OCI-LY7 (cell line): ENCODE measurements at regions not wholly inside any gene's neighbourhood (a gene's known extent, or its start where the extent isn't known, plus 50 kb on each side); places are given as distances from the start of the nearest gene placed in this dataset.
A peak's percentile ranks its signal among the peaks of the same experiment; 100 is the strongest.

Source experiments
- BruUV-seq: library from RNA; stranded (reverse); fragments of 400-500 nt; replicated peaks from 2 replicates; lab custom pipeline; 2021; lab: Mats Ljungman, UMichigan
- CTCF ChIA-PET: fragments of 300-600 bp; sonication (Branson Sonifier 250); formaldehyde crosslinking; loops from one replicate; lab custom pipeline; 2022; ENCODE audit warnings: antibody characterized with exemption; ENCODE audit not compliant: unreplicated experiment; lab: Charles Lee
- POLR2A ChIA-PET: fragments of 300-600 bp; sonication (Branson Sonifier 250); formaldehyde crosslinking; loops from one replicate; lab custom pipeline; 2022; ENCODE audit warnings: antibody characterized with exemption; lab: Charles Lee
- DNase-seq: peaks from one replicate; pipeline ENCODE4 v3.0.0-alpha.2; 2015; ENCODE audit warnings: low spot score
- H2AFZ ChIP-seq: fragments of 200-600 bp; sonication (generic), shearing (Covaris generic); 2 replicates; pipeline ENCODE4 v1.6.1; 2014; ENCODE audit warnings: mild to moderate bottlenecking, antibody characterized with exemption, low read length, moderate library complexity
- H3K27ac ChIP-seq: fragments of 200-600 bp; sonication (generic); 2 replicates; pipeline ENCODE4 v1.5.1; 2014; ENCODE audit warnings: mixed run types, low read depth, mild to moderate bottlenecking, moderate library complexity, low read length, inconsistent platforms; ENCODE audit not compliant: poor library complexity, severe bottlenecking
- H3K36me3 ChIP-seq: fragments of 200-600 bp; sonication (generic); 2 replicates; pipeline ENCODE4 v1.6.1; 2014; ENCODE audit warnings: mild to moderate bottlenecking, antibody characterized with exemption, low read length, moderate library complexity, mixed read lengths; ENCODE audit not compliant: insufficient read depth
- H3K4me1 ChIP-seq: fragments of 200-600 bp; sonication (generic); 2 replicates; pipeline ENCODE4 v1.5.1; 2014; ENCODE audit warnings: mild to moderate bottlenecking, low read length; ENCODE audit not compliant: insufficient read depth, poor library complexity, severe bottlenecking
- H3K4me2 ChIP-seq: fragments of 200-600 bp; sonication (generic); 2 replicates; pipeline ENCODE4 v1.6.1; 2014; ENCODE audit warnings: mild to moderate bottlenecking, low read length
- H3K4me3 ChIP-seq: fragments of 200-600 bp; sonication (generic); 2 replicates; pipeline ENCODE4 v1.5.1; 2014; ENCODE audit warnings: mild to moderate bottlenecking, low read depth, low read length; ENCODE audit not compliant: poor library complexity, severe bottlenecking
- H3K79me2 ChIP-seq: fragments of 200-600 bp; sonication (generic); 2 replicates; pipeline ENCODE4 v1.6.1; 2016; ENCODE audit warnings: low read depth, mild to moderate bottlenecking, low read length, moderate library complexity, mixed read lengths; ENCODE audit not compliant: insufficient read depth
- H3K9me2 ChIP-seq: fragments of 200-600 bp; sonication (generic); 2 replicates; pipeline ENCODE4 v1.6.1; 2016; ENCODE audit warnings: mild to moderate bottlenecking, low read length, mixed read lengths; ENCODE audit not compliant: insufficient read depth
- H3K9me3 ChIP-seq: fragments of 200-600 bp; sonication (generic); 2 replicates; pipeline ENCODE4 v1.6.1; 2014; ENCODE audit warnings: mild to moderate bottlenecking, mixed run types, low read length, mixed read lengths
- H4K20me1 ChIP-seq: fragments of 200-600 bp; sonication (generic); 2 replicates; pipeline ENCODE4 v1.6.1; 2014; ENCODE audit warnings: mild to moderate bottlenecking, antibody characterized with exemption, low read length, moderate library complexity, mixed read lengths; ENCODE audit not compliant: insufficient read depth
- EZH2phosphoT487 ChIP-seq: fragments of 200-600 bp; sonication (generic); IDR thresholded peaks from 2 replicates; pipeline ENCODE4 v1.6.1; 2018; ENCODE audit warnings: low read depth, borderline replicate concordance, mild to moderate bottlenecking, mixed run types, antibody characterized with exemption, low read length, moderate library complexity, mixed read lengths
- intact Hi-C: fragments of 100-400 bp; cut with micrococcal nuclease; formaldehyde crosslinking; loops from one replicate; pipeline ENCODE4 v1.10.0; 2022; ENCODE audit not compliant: unreplicated experiment
- TF ChIP-seq, protein P1 (sequence below): fragments of 200-600 bp; sonication (generic); conservative IDR thresholded peaks from 2 replicates; pipeline ENCODE4 v1.5.1; 2014; ENCODE audit warnings: mild to moderate bottlenecking, antibody characterized with exemption, low read length, moderate library complexity, mixed read lengths

- no peak for TF ChIP-seq EZH2phosphoT487
- TF ChIP-seq, protein P1, sequence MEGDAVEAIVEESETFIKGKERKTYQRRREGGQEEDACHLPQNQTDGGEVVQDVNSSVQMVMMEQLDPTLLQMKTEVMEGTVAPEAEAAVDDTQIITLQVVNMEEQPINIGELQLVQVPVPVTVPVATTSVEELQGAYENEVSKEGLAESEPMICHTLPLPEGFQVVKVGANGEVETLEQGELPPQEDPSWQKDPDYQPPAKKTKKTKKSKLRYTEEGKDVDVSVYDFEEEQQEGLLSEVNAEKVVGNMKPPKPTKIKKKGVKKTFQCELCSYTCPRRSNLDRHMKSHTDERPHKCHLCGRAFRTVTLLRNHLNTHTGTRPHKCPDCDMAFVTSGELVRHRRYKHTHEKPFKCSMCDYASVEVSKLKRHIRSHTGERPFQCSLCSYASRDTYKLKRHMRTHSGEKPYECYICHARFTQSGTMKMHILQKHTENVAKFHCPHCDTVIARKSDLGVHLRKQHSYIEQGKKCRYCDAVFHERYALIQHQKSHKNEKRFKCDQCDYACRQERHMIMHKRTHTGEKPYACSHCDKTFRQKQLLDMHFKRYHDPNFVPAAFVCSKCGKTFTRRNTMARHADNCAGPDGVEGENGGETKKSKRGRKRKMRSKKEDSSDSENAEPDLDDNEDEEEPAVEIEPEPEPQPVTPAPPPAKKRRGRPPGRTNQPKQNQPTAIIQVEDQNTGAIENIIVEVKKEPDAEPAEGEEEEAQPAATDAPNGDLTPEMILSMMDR, result no peak
- H3K4me3 ChIP-seq, result no peak overlapping the region
- ChIA-PET POLR2A (interaction anchor here (0.5 to 1.0 kb wide), 3 partner anchors 9 to 1095 kb away, joined by 3 read pairs; no protein-coding TSS in a partner anchor), CTCF (no interaction called here)
- H3K36me3 ChIP-seq, result no peaks in the 10 kb centered on the region
- no peak overlapping the region for H2AFZ ChIP-seq
- H3K9me3 ChIP-seq, result no peaks in the 10 kb centered on the region
- no peaks in the 10 kb centered on the region for H3K79me2 ChIP-seq
- H3K9me2 ChIP-seq, result no peaks in the 10 kb centered on the region
- H3K27ac ChIP-seq, result no peak overlapping the region
- H4K20me1 ChIP-seq, result no peaks in the 10 kb centered on the region
- no peak for DNase-seq
- intact Hi-C loops, result loop anchor here (2.0 kb wide), 1 partner anchor 37 kb away; no protein-coding TSS in a partner anchor
- no peaks in the 10 kb centered on the region for H3K4me1 ChIP-seq
- BruUV-seq, result no TSS peak
- no peak overlapping the region for H3K4me2 ChIP-seq
Measured at GRCh38 chr2:6789559-6790138, 76.1 kb downstream of the CMPK2 start.

GRCh38 chr2:6791682-6792081 is 74.0 kb downstream of the CMPK2 start:
- CTCF ChIA-PET, result interaction anchor here (0.6 to 1.2 kb wide), 2 partner anchors 30 to 36 kb away, joined by 3 read pairs; no protein-coding TSS in a partner anchor
- H3K9me3 ChIP-seq, result no peaks in the 10 kb centered on the region
- H3K79me2 ChIP-seq, result no peaks in the 10 kb centered on the region
- peak; percentile 34 for DNase-seq
- intact Hi-C loops, result loop anchor here (2.0 kb wide), 1 partner anchor 35 kb away; no protein-coding TSS in a partner anchor
- POLR2A ChIA-PET, result interaction anchor here (0.6 to 1.1 kb wide), 4 partner anchors 11 to 1877 kb away, joined by 3 to 4 read pairs (median 3); no protein-coding TSS in a partner anchor
- no peaks in the 10 kb centered on the region for H4K20me1 ChIP-seq
- H3K36me3 ChIP-seq, result no peaks in the 10 kb centered on the region
- H3K27ac ChIP-seq, result no peak overlapping the region
- no peak for TF ChIP-seq EZH2phosphoT487
- TF ChIP-seq, protein P1, result peak; percentile 63
- H3K4me2 ChIP-seq, result no peak overlapping the region
- BruUV-seq, result no TSS peak
- H2AFZ ChIP-seq, result no peak overlapping the region
- H3K9me2 ChIP-seq, result no peaks in the 10 kb centered on the region
- H3K4me3 ChIP-seq, result no peak overlapping the region
- no peaks in the 10 kb centered on the region for H3K4me1 ChIP-seq

- Histone ChIP-seq H2AFZ (no peak overlapping the region), H4K20me1 (no peaks in the 10 kb centered on the region), H3K4me3 (no peak overlapping the region), H3K4me1 (no peaks in the 10 kb centered on the region), H3K4me2 (no peak overlapping the region), H3K9me2 (no peaks in the 10 kb centered on the region), H3K27ac (no peak overlapping the region), H3K9me3 (no peaks in the 10 kb centered on the region), H3K79me2 (no peaks in the 10 kb centered on the region), H3K36me3 (no peaks in the 10 kb centered on the region)
- ChIA-PET CTCF (no interaction called here), POLR2A (interaction anchor here (0.6 to 2.4 kb wide), 4 partner anchors 8 to 224 kb away, joined by 3 to 8 read pairs (median 4); no protein-coding TSS in a partner anchor)
- DNase-seq, result no peak
- BruUV-seq, result no TSS peak
- TF ChIP-seq, protein P1, result no peak
- no peak for TF ChIP-seq EZH2phosphoT487
- intact Hi-C loops, result no loop called here
Measured at GRCh38 chr2:6792883-6793282, 72.8 kb downstream of the CMPK2 start.
